Ovary (tissue), 3 donors: ENCODE measurements at regions not wholly inside any gene's neighbourhood (a gene's known extent, or its start where the extent isn't known, plus 50 kb on each side); places are given as distances from the start of the nearest gene placed in this dataset.

Experiments
- POLR2A ChIP-seq: fragments of 450-650 bp; IDR thresholded peaks from one replicate; pipeline ENCODE4 v1.6.1; 2017; ENCODE audit warnings: antibody characterized with exemption, mild to moderate bottlenecking, moderate library complexity
- TF ChIP-seq, protein P1 (sequence below), 3 donors: fragments of 450-650 bp in 2 of 3; fragments of 200-600 bp in 1 of 3; IDR thresholded peaks; one replicate each; pipeline versions ENCODE4 v1.5.1 to v1.8.0; 2016 to 2022; ENCODE audit warnings: antibody characterized with exemption in 3 of 3, mild to moderate bottlenecking in 1 of 3
- donor health status: DM: no; HTN: no; CAD: no.

DNA sequence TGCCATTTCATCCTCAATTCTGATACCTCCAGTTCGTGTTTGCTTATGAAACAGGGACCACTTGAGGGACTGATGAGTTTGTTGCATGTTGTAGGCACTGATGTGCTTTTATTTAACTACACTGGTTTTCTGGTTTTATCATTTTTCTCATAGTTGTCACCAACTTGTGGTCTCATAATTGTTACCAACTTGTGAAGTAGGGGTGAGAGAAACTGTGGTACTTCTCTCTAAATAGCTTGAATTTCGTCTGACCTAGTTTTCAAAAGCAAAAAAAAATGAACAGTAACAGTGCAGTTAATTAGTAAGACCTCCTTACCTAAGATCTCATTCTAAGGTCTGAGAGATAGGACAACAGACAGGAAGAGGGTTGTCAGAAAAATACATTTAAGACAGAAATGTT lies 78.0 kb downstream of the ANXA2R start:
- TF ChIP-seq POLR2A: no peak
- TF ChIP-seq, protein P1, sequence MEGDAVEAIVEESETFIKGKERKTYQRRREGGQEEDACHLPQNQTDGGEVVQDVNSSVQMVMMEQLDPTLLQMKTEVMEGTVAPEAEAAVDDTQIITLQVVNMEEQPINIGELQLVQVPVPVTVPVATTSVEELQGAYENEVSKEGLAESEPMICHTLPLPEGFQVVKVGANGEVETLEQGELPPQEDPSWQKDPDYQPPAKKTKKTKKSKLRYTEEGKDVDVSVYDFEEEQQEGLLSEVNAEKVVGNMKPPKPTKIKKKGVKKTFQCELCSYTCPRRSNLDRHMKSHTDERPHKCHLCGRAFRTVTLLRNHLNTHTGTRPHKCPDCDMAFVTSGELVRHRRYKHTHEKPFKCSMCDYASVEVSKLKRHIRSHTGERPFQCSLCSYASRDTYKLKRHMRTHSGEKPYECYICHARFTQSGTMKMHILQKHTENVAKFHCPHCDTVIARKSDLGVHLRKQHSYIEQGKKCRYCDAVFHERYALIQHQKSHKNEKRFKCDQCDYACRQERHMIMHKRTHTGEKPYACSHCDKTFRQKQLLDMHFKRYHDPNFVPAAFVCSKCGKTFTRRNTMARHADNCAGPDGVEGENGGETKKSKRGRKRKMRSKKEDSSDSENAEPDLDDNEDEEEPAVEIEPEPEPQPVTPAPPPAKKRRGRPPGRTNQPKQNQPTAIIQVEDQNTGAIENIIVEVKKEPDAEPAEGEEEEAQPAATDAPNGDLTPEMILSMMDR (IDR thresholded peaks at IDR 0.05): no peak
